ENCODE measurements at regions not wholly inside any gene's neighbourhood (a gene's known extent, or its start where the extent isn't known, plus 50 kb on each side); places are given as distances from the start of the nearest gene placed in this dataset.

GRCh38 chr2:208545403-208546042, 138.9 kb downstream of the PTH2R start:
- ATAC-seq (ENCODE audit: poor library complexity) (no peak), DNase-seq (no peak)
- Mint-ChIP-seq H3K9me3 (peaks cover under 1% of the 10 kb centered on the region), H3K4me1 (ENCODE audit: low read depth) (no peaks in the 10 kb centered on the region), H3K27ac (no peak overlapping the region), H3K4me3 (no peak overlapping the region), H3K27me3 (no peaks in the 10 kb centered on the region), H3K36me3 (ENCODE audit: low read depth) (no peaks in the 10 kb centered on the region)
- Histone ChIP-seq H3K36me3 (ENCODE audit: insufficient read depth, low read length) (no peaks in the 10 kb centered on the region), H3K27ac (ENCODE audit: low read depth in 1 of 2, low read length in 2 of 2) (no peak overlapping the region), H3K9me3 (ENCODE audit: control insufficient read depth in 1 of 2, insufficient read depth in 1 of 2, low read length in 2 of 2) (no peaks in the 10 kb centered on the region), H3K4me1 (ENCODE audit: insufficient read depth, low read length) (no peaks in the 10 kb centered on the region), H3K4me3 (ENCODE audit: low read length) (no peak overlapping the region), H3K27me3 (ENCODE audit: control insufficient read depth in 1 of 2, insufficient read depth in 2 of 2, low read length in 2 of 2) (no peaks in the 10 kb centered on the region)
- intact Hi-C loops (cut with DNase I, micrococcal nuclease), result no loop called here
- POLR2A ChIA-PET, result no interaction called here
- no peak for TF ChIP-seq CTCF (IDR thresholded peaks at IDR 0.05)
- CTCF ChIA-PET, result no interaction called here

GRCh38 chr2:208546107-208546506, 139.5 kb downstream of the PTH2R start:
- Mint-ChIP-seq H3K36me3 (ENCODE audit: low read depth) (no peaks in the 10 kb centered on the region), H3K4me1 (ENCODE audit: low read depth) (no peaks in the 10 kb centered on the region), H3K27ac (no peak overlapping the region), H3K4me3 (no peak overlapping the region), H3K9me3 (peaks cover 2% of the 10 kb centered on the region), H3K27me3 (no peaks in the 10 kb centered on the region)
- DNase-seq, result no peak
- no peak for TF ChIP-seq CTCF (IDR thresholded peaks at IDR 0.05)
- Histone ChIP-seq H3K36me3 (ENCODE audit: insufficient read depth, low read length) (no peaks in the 10 kb centered on the region), H3K27me3 (ENCODE audit: control insufficient read depth in 1 of 2, insufficient read depth in 2 of 2, low read length in 2 of 2) (no peaks in the 10 kb centered on the region), H3K9me3 (ENCODE audit: control insufficient read depth in 1 of 2, insufficient read depth in 1 of 2, low read length in 2 of 2) (no peaks in the 10 kb centered on the region), H3K4me1 (ENCODE audit: insufficient read depth, low read length) (no peaks in the 10 kb centered on the region), H3K27ac (ENCODE audit: low read depth in 1 of 2, low read length in 2 of 2) (no peak overlapping the region), H3K4me3 (ENCODE audit: low read length) (no peak overlapping the region)
- ATAC-seq (ENCODE audit: poor library complexity), result no peak
- ChIA-PET CTCF (no interaction called here), POLR2A (no interaction called here)
- intact Hi-C loops (cut with DNase I, micrococcal nuclease), result no loop called here

- no peaks in the 10 kb centered on the region for H3K36me3 Mint-ChIP-seq (ENCODE audit: low read depth)
- H3K27ac Mint-ChIP-seq, result no peak overlapping the region
- H3K27me3 Mint-ChIP-seq, result no peaks in the 10 kb centered on the region
- peaks cover 2% of the 10 kb centered on the region for H3K9me3 Mint-ChIP-seq
- Histone ChIP-seq H3K4me3 (ENCODE audit: low read length) (no peak overlapping the region), H3K4me1 (ENCODE audit: insufficient read depth, low read length) (no peaks in the 10 kb centered on the region), H3K27ac (ENCODE audit: low read depth in 1 of 2, low read length in 2 of 2) (no peak overlapping the region), H3K36me3 (ENCODE audit: insufficient read depth, low read length) (no peaks in the 10 kb centered on the region), H3K27me3 (ENCODE audit: control insufficient read depth in 1 of 2, insufficient read depth in 2 of 2, low read length in 2 of 2) (no peaks in the 10 kb centered on the region), H3K9me3 (ENCODE audit: control insufficient read depth in 1 of 2, insufficient read depth in 1 of 2, low read length in 2 of 2) (no peaks in the 10 kb centered on the region)
- no peak for TF ChIP-seq CTCF (IDR thresholded peaks at IDR 0.05)
- H3K4me1 Mint-ChIP-seq (ENCODE audit: low read depth), result no peaks in the 10 kb centered on the region
- ChIA-PET CTCF (no interaction called here), POLR2A (no interaction called here)
- ATAC-seq (ENCODE audit: poor library complexity) (no peak), DNase-seq (no peak)
- H3K4me3 Mint-ChIP-seq, result no peak overlapping the region
- intact Hi-C loops (cut with DNase I, micrococcal nuclease), result no loop called here
These were observed 140.5 kb downstream of the PTH2R start for GRCh38 chr2:208546860-208547650.

Data from CD4-positive, alpha-beta T cell (primary cell).